Fibroblast of lung (primary cell): ENCODE measurements at regions not wholly inside any gene's neighbourhood (a gene's known extent, or its start where the extent isn't known, plus 50 kb on each side); places are given as distances from the start of the nearest gene placed in this dataset.

Experiments
- CTCF ChIP-seq, 2 donors: IDR thresholded peaks in 1 of 2; conservative IDR thresholded peaks in 1 of 2; 1 replicate in 1 of 2; 2 replicates in 1 of 2; pipeline ENCODE4 v1.5.1; 2011 to 2012; ENCODE audit warnings: low read length in 2 of 2, control low read depth in 1 of 2, inconsistent platforms in 1 of 2, low read depth in 1 of 2, mild to moderate bottlenecking in 1 of 2
- EZH2 ChIP-seq: IDR thresholded peaks from 2 replicates; pipeline ENCODE4 v1.5.1; 2012; ENCODE audit warnings: low read length, control low read depth, mild to moderate bottlenecking; ENCODE audit errors: missing control alignments

- TF ChIP-seq CTCF (conservative IDR thresholded peaks at IDR 0.05 in 1 of 2, IDR thresholded peaks at IDR 0.05 in 1 of 2; ENCODE audit: low read depth in 1 of 2, low read length in 2 of 2): no peak
- TF ChIP-seq EZH2: no peak
Observed at GRCh38 chr20:50280851-50281655, 90.4 kb downstream of the CEBPB start.
